ENCODE measurements at regions not wholly inside any gene's neighbourhood (a gene's known extent, or its start where the extent isn't known, plus 50 kb on each side); places are given as distances from the start of the nearest gene placed in this dataset.

GRCh38 chr11:130781931-130782330 lies 134.3 kb downstream of the SNX19 start:
- DNase-seq, result no peak

- no peak for DNase-seq
These were observed 133.7 kb downstream of the SNX19 start for GRCh38 chr11:130782361-130783222.

DNA sequence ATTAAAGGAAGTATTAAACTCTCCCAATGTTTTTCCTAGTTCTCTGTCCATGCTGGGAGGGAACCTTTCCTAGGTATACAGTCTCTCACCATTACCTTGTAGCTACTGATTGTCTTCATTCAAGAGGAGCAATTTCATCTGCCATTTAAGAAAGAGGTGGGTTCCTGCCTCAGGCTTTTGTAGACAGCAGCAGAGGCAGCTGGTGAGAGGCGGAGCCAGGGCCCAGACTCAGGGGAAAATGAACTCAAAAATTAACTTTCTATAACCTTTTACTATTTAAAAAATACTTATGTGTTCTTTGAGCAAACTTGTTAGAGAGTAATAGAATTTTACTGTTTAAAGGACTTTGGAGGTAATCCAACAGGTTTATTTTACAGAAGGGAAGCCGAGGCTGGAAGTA lies 133.0 kb downstream of the SNX19 start:
- no peak for DNase-seq

DNA sequence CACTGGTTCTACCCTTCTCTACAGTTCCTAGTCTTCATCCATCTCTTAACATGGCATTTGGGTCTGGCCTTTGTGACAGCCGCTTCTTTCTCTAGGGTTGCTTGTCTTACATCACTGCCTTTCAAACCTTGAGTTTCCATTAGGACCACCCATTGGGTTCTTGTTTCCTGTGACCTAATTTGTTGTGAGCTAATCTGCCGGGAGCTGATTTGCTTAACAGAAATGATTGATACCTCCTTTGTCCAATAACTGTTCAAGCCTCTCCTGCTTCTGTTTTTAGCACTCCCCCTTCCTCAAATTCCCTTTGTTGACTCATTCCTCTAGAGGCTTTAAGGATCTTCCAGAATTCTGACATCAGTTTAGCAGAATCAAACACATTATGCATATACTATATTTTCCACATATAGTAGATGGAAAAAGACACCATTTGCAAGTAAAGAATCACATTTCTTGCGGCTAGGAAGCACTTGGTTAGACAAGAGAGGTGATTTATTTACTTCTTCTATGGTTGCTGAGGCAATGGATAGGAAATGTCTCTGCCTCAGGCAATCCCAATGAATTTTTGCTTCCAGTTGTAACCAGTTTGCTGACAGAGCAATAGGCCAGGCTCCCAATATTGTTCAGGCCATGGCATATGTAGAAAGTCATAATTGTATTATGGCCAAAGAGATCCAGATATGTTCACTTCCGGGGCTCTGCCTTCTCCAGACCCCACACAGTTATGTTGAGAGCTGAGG lies 130.7 kb downstream of the SNX19 start:
- DNase-seq, result no peak

DNA sequence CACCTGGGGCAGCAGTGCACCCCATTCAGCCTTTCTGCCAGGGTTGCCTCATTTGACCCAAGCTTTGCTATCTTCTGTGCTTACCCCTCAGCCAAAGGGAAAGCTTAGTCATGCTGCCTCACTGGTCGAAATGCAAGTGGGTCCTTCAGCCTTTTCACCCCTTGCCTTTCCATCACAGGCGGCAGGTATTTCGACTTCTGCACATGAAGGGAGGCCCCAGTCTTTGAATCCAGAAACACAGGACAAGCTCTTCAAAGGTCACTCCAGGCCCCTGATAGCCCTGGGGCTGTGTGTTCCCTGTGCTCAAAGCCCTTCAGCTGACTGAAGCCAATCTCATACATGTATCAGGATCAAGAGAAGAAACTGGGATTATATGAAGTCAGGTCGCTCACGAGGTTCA lies 129.7 kb downstream of the SNX19 start:
- DNase-seq, result no peak

DNA sequence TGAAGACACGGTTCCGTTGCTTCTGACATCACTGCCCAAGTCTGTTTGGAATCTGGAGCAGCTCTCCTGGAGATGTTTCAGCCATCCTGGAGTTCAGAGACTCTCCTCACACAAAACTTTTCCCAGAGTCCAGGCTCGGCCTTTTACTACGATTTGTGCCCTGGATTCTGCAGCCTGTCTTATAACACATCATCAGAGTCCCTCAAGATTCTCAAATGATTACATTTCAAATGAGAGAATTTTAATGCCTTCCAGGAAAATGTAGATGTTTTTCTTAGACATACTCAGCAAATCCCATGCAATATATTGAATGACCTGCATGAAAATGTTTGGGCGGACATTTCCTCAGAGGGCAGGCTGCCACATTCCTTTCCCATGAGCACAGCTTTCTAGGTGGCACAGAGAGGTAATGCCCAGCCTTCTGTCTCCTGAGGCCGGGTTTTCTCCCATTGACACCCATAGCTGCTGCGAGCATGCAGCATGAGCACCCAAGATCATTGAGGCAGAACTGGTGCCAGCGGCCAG lies 129.1 kb downstream of the SNX19 start:
- DNase-seq, result no peak

- no peak for DNase-seq
These were observed 128.2 kb downstream of the SNX19 start for GRCh38 chr11:130787973-130788570.

GRCh38 chr11:130789056-130789640 lies 127.1 kb downstream of the SNX19 start:
- no peak for DNase-seq

GRCh38 chr11:130790689-130791088 lies 125.6 kb downstream of the SNX19 start:
- no peak for DNase-seq

- DNase-seq, result no peak
These were observed 123.5 kb downstream of the SNX19 start for GRCh38 chr11:130792772-130793171.

DNA sequence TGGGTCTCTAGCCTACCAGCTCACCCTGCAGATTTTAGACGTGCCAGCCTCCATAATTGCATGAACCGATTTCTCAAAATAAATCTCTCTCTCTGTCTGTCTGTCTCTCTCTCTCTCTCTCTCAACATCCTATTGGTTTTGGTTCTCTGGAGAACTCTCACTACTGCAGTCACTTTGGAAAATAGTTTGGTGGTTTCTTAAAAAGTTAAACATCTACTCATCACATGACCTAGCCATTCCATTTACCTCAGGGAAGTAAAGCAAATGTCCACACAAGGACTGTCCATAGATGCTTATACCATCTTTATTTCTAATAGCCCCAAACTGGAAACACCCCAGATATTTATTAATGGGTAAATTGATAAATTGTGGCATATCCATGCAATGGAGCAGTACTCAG lies 119.5 kb downstream of the SNX19 start:
- DNase-seq, result no peak

GRCh38 chr11:130798280-130798679 lies 118.0 kb downstream of the SNX19 start:
- DNase-seq, result no peak

- no peak for DNase-seq
These were observed 117.5 kb downstream of the SNX19 start for GRCh38 chr11:130798801-130799200.

- DNase-seq, result no peak
These were observed 114.8 kb downstream of the SNX19 start for GRCh38 chr11:130801333-130802122.

DNA sequence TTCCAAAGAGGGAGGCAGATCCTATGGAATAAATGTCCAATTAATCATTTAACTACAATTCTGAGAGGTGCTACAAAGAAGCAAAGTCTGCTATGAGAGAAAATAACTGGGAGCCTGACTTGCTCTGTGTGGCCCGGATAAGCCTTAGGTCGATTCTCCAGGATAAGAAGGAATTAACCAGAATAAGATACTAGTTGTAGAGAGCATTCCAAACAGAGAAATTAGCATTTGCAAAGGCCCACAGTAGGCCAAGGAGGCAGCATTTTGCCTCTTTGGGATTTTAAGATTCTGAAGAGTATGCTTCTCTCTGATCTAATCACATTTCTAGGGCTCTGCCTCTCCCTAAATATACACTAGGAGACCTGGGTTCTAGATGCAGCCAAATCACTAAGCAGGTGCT lies 113.7 kb downstream of the SNX19 start:
- DNase-seq, result no peak

DNA sequence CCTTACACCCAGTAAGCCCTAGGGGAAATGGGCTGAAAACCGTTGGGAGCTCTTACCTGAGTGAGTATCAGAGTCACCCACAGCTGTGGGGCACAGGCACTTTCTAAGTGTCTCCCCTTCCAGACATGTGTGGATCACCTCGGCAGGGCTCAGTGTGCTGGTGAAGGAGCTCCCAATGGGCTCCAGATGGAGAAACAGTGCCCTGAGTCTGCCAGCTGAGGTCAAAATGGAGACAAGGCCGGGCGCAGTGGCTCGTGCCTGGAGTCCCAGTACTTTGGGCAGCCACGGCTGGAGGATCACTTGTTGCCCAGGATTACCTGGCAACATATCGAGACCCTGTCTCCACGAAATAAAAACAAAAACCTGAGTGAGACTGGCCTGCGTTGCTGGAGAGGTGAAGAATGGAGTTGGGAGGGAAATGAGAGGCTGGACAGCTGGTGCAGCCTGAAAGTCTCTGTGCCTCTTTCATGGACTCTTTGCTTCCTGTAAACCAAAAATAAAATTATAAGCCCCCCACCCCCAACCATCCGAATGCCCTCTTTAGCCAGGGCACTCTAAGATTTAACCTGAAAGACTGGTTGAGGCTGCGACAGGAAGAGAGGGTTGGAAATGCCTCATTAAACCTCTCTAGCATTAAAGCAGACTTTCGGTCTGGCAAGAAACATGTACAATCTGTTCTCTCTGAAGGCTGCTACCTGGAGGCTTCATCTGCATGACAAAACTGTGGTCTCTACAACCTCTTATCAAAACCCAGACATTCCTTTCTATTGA lies 111.8 kb downstream of the SNX19 start:
- no peak for DNase-seq

DNA sequence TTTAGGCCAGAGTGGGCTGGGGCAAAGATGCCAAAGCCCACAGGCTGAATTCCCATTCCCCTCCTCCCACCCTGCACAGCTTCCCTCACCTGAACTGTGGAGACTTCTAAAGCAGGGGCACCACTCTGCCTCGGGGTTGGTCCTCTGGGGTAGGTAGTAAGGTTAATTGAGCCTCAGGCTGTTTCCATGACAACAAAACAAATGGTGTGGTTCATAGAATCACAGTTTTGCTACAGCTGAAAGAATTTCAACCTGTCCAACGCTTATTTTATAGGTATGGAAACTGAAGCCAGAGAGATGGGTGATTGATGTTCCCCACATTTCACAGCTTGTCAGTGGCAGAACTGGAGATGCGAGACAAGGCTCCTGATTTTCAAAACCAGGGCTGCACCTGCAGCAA lies 109.5 kb downstream of the SNX19 start:
- DNase-seq, result no peak

DNA sequence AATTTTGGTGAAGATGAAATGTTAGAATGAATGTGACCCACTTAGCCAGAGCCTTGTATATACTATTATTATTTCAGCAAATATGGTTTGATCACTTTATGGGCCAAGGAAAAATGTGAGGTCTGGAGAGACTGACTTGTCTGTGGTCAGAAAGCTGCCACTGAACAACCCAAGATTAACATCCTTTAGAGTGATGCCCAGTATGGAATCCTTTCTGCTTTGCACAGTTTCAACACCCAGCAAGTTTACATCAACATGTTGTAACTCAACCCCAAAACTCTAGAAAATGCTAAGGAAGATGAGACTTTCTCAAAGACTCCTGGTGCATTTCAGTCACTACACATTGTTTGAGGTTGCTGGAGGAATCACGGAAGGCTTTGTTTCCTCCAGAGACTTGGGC lies 107.7 kb downstream of the SNX19 start:
- DNase-seq, result no peak

DNA sequence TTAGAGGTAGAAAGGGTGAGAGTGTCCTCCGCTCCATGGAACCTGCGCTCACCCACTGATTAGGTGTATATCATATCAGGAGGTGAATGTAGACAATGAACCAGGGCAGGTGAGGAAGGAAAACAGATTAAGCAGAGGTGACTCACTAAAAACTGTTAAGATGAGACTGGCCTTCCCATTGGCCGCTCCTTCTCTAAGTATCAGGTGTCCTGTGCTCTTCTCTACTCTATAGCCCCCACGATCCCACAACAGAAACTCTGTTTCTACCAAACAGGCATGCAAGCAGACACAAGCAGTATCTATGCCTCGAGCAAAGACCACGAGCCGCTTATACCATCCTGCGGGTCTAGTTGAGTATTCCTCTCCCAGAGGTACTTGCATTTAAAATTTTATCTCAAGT lies 103.1 kb downstream of the SNX19 start:
- no peak for DNase-seq

DNA sequence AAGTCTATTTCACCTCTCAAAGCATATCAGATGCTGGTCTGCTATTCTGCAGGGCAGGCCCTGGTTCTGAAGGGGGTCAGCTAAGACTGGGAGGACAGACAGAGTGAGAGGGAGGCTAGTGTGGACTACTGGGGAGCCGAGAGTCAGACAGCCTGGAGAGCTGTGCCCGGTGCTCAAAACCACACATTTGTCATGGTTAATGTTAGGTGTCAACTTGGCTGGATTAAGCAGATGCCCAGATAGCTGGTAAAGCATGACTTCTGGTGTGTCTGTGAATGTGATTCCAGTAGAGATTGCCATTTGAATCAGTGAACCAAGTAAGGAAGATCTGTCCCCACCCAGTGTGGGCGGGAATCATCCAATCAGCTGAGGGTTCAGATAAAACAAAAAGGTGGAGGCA lies 102.6 kb downstream of the SNX19 start:
- no peak for DNase-seq

DNA sequence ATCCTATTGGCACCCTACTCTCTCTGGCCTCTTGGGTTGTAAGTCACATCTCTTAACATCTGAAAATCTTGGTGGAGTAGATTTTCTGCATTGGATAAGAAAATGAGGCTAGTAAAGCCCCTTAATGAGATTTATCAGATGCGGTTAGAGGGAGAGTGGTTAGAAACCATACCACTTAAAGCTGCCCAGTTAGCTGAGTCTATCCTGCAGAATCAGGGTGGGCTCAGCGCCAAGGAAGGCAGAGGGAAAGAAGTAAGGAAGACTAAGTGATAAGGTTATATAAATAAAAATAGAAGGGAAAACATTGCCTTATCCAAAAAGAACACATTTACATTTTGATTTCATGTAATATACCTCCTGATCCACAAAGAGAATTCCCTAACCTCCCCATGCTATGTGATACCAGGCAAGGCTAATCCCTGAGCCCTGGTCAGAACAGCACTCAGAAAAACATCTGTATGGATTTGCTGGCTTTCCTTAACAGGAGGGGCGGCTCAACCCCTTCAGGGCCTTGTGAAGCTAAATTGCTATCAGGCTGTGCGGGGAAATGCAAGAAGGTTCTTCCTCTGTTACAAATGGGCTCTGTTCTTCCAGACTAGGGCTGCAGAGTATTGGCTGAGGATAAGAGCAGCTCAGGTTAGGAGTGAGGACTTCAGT lies 101.7 kb downstream of the SNX19 start:
- DNase-seq, result no peak
